Cerebellar nuclear complex (tissue), 1 donor: ENCODE measurements at regions not wholly inside any gene's neighbourhood (a gene's known extent, or its start where the extent isn't known, plus 50 kb on each side); places are given as distances from the start of the nearest gene placed in this dataset.
"Not testable (repeated sequence)": the region's sequence is repeated elsewhere in the genome, so short reads cannot be mapped to it uniquely, and the experiment has no call there.

Experiments used
- DNase-seq, 2 experiments: peaks; one replicate each; lab custom pipeline; 2025; lab: John Stamatoyannopoulos, UW

DNA sequence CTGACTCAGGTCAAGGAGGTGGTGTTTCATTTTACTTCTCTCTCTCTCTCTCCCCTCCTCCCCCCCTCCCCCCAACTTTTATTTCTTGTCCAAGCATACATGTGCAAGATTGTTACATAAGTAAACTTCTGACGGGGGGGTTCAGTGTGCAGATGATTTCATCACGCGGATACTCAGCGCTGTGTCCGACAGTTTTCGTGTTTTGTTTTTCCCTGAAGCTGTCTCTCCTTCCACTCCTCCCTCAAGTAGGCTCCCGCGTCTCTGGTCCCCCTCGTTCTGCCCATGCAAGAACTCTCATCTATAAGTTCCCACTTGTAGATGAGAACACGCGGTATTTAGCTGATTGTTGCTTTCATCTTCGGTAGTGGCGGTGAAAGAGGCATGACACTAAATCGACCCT is 111.0 kb upstream of the ANKRD30BL start:
- DNase-seq: no peak

DNA sequence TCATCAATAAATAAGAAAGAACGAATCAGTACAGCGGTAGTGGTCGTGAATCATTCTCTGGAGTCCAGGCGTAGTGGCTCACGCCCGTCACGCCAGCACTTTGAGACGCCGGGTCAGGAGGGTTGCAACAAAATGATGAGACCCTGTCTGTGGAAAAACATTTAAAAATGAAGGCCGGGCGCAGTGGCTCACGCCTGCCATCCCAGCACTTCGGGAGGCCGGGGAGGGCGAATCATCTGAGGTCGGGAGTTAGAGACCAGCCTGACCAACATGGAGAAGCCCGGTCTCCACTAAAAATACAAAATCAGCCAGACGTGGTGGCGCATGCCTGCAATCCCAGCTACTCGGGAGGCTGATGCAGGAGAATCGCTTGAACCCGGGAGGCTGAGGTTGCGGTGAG is 111.8 kb upstream of the ANKRD30BL start:
- not testable (repeated sequence) for DNase-seq

DNA sequence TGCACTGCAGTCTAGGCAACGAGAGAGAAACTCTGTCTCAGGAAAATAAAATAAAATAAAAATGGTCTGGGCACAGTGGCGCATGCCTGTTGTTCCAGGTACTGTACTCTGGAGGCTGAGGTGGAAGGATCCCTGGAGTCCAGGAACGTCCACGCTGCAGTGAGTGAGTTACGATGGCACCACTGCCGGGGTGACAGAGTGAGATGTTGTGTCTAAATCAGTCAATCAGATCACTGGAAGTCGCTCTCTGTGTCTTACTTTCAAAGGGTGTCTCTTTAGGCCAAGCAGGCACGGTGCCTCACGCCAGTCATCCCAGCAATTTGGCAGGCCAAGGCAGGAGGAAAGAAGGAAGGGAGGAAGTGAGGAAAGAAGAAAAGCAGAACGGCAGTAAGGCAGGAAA is 112.2 kb upstream of the ANKRD30BL start:
- no peak for DNase-seq

DNA sequence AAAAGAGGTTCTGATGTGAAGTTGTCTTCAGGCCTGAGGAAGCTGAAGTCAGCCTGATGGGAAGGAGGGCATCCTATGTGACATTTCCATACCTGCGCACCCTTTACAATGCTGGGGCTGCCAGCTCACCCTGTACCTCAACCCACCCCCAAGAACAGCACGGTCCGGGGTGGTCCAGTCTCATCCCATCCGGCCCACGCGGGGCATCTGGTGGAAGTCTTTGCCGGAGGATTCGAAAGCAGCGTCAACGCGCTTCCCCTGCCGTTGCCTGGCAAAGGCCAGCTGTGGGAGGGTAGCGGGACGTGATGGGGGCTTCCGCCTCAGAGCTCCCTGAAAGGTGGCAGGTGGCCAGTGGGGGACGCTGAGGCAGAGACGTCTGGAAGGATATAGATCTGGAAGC is 113.6 kb upstream of the ANKRD30BL start:
- no peak for DNase-seq

DNA sequence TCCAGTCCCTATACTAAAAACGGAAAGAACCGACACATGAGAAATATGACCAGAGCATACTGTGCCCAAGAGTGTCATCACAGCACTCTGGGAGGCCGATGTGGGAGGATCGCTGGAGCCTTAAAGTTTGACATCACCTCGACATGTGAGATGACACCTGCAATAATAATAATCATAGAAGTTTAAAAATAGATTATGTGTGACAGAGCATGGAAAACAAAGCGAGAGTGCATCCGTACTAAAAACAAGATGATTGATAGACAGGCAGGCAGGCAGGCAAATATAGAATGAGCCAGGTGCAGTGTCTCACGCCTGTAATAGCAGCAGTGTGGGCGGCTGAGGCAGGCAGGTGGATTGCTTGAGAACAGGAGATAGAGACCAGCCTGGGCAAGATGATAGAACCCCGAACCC is 114.8 kb upstream of the ANKRD30BL start:
- DNase-seq: no peak

DNA sequence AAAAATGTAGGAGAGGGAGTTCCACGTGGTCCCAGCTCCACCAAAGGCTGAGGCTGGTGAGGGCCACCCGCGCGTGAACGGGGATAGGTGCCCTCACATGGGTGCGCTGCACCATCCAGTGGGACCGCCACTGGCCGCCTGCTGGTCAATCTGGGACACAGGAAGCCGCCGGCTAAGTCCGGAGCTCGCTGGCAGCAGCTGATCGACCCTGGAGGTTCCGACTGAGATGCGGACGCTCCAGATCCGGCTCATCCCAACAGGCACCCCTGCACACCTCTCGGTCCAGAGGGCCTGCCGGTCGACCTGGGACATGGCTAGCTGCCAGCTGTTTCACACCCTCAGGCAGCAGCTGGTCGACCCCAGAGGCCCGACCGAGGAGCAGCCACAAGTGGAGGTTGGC is 116.5 kb upstream of the ANKRD30BL start:
- DNase-seq: no peak

DNA sequence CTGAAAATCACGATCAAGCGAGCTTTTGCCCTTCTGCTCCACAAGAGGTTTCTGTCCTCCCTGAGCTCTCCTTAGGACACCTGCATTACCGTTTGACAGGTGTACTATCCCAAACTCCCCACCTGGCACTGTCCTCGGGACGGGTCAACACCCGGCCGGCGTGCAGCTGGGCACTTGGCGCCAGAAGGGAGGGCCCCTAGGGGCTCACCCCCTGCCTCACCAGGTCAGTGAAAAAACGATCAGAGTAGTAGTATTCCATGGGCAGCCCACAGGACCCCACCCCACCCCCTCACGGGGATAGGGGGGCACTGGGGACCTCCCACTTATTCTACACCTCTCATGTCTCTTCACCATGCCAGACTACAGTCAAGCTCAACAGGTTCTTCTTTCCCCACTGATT is 117.6 kb upstream of the ANKRD30BL start:
- no peak for DNase-seq

DNA sequence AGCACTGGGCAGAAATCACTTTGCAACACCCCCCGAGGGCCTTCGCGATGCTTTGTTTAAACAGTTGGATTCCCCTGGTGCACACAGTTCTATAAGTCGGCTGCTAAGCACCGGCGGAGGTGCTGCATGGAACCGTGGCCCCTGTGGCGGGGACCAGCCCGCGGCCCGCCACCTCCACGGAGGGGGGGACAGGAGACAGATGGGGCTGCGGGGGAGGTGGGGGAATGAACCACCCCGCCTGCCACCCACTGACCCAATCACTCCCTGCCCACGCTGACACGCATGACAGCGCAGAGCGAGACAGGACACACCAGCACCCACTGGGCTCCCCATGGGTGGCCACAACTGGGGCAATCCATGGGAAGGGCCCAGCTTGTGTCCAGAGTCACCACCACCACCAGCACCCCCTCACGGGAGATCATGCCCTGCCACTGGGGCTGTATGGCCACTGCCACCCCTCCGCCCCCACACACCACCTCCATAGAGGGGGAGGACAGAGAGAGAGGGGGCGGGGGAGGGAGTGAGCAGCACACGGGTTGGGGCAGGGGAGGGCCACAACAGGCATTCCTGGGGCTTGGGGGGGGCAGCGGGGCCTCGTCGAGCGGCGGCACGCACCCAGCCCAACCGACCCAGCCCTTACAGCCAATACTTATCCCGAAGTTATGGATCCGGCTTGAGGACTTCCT is 118.3 kb upstream of the ANKRD30BL start:
- no peak for DNase-seq

DNA sequence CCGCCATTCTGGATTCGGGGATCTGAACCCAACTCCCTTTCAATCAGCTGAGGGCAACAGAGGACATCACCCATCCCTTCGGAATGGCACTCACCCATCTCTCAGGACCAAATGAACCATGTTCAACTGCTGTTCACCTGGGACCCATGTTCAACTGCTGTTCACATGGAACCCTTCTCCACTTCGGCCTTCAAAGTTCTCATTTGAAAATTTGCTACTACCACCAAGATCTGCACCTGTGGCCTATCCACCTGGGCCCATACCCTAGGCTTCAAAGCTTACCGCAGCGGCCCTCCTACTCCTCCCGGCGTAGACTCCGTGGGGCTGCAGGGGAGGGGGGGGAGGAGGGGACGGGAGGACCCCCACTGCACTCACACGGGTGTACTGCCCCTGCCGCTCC is 119.2 kb upstream of the ANKRD30BL start:
- DNase-seq: no peak

DNA sequence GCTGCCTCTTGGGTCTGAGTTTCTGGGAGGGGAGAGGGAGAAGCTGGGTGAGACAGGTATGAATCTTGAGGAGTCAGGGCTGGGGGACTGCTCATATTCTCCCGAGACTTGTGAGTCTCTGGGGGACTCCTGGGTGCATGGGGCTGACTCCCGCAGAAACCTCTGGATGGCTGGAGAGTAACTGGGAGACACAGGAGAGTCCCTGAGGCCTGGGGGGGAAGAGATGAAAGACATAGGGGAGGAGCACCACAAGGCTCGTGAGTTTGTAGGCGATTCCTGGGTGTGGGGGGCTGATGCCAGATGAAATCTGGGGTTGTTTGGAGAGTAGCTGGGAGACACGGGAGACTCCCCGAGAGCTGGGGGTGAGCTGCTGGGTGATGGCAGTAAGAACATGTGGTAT is 120.4 kb upstream of the ANKRD30BL start:
- not testable (repeated sequence) for DNase-seq

DNA sequence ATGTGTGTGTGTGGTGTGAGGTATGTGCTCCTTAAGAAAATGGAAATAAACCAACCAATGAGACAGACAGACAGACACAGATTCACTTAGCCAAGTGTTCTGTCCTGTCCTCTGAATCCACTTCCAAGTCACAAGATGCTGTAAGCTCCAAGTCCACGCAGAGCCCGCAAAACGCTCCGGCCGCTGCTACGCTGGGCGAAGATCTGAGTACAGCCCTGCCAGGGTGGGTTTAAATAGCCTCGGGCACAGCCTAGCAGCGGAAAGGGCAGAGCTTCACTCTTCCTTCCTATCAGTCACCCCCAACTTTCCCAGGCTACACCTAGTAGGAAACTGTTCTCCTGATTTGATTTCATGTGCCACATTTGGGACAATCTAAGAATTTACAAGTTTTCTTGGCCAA is 121.2 kb upstream of the ANKRD30BL start:
- no peak for DNase-seq

DNA sequence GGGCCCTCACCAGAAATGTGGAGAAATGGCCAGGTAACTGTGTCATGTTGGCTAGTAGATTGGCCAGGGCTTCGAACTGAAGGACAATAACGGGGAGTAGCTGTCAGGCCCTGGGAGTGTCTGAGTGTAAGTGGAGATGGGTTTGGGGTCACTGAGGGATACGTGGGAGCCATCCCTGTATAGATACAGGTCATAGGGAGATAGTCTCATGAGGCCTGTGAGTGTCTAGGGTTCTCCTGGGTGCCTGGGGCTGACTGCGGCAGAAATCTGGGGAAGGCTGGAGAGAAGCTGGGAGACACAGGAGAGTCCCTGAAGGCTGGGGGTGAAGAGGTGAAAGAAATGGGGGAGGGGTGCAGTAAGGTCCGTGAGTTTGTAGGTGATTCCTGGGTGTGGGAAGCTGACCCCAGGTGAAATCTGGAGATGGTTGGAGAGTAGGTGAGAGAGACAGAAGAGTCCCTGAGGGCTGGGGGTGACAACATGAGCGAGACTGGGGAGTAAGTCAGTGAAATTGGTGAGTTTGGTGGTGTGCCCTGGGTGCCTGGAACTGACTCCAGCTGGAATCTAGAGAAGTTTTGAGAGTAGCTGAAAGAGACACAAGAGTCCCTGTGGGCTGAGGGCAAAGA is 124.6 kb upstream of the ANKRD30BL start:
- DNase-seq: not testable (repeated sequence)

DNA sequence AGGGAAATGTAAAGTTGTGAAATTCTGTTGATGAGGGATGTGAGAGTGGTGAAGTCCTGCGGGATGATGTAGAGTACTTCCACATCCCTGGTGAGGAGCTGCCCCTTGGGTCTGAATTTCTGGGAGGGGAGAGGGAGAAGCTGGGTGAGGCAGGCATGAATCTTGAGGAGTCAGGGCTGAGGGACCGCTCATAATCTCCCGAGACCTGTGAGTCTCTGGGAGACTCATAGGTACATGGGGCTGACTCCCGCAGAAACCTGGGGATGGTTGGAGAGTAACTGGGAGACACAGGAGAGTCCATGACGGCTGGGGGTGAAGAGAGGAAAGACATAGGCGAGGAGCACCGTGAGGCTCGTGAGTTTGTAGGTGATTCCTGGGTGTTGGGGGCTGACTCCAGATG is 126.2 kb upstream of the ANKRD30BL start:
- DNase-seq: not testable (repeated sequence)

DNA sequence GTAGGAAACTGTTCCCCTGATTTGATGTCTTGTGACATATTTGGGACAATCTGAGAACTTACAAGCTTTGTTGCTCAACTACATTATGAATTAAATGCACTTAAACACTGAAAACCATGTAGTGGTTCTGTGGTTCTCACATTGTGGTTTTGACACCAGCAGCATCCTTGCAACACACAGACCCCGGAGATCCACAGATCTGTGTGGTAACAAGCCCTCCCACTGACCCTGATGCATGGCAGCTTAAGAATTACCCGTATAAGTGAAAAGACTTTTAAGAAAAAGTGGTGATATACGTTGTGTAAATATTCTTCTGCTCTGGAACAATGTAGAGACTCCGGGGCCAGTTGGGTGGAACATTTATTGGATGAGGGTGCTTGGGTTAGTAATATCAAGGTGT is 127.4 kb upstream of the ANKRD30BL start:
- DNase-seq: not testable (repeated sequence)

DNA sequence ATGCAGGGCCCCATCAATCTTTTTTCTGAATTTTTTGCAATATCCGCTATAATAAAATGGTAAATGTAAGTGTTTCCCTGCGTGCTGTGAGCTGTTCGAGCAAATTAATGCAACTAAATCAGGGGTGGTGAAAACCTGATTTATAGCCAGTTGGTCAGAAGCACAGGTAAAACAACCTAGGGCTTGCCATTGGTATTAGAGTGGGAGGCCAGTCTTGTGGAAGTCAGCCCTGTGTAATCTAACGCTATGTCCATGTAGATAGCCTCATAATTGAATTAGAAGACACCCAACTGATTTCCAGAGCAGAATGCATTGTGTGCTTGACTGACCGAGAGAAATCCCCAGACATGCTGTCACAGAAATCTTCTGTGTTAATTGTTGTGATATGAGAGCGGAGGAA is 126.8 kb upstream of the GPR39 start:
- DNase-seq: not testable (repeated sequence)

DNA sequence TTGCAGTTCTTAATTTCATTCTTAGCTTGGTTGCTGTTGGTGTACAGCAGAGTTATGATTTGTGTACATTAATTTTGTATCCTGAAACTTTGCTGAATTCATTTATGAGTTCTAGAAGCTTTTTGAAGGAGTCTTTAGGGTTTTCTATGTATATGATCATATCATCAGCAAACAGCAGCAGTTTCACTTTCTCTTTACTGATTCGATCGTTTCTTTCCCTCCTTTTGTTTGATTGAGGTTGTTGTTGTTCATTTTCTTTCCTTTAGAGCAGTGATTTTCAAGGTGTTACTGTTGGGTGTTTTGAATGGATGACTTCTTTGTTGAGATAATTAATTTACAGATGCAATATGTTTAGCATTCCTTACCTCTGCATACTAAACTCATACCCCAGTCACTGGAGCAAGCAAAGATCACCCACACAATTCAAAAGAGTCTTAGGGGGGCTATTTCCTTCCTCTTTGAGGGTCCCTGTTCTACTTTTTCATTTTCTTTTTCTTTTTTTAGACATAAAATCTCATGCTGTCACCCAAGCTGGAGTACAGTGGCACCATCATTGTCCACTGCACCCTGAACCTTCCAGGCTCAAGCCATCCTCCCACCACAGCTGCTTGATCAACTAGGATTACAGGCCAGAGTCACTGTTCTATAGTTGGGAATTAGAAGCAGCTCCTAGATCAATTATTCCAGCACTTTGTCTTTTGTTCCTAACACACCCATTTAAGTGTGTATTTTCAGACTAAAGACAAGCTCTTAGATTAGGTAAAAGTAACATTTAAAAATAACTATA is 115.8 kb upstream of the GPR39 start:
- not testable (repeated sequence) for DNase-seq

DNA sequence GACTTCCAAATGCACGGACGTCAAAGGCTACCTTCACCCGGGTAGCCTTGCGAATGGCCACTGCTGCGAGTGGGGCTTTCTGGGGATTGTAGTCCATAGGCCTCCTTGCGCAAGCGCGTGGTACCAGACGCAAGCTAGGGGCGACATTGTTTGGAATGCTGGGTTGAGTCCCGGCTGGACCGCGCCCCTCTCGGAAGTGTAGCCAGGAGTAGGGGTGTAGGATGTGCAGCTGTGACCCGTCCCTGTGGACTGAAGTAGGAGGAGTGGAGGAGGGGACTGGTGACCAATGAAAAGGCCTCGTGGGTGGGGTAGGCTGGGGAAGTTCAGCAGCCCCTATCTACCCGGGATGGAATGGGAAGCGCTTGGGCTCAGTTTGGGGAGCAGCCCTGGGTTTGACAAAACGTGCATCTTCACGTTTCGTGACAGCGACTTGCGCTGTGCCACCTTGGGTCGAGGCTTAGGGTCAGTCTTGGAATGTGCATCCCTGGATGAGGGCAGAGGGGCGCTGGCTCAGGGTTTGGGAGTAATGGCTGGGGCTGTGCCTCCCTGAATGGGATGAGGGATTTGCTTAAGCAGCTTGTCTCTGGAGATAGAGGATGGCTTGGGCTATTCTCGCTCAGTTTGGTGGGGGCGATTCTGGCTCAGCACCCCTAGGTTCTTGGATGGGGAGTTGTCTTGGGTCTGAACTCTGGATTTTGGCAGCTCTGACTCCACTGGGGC is 111.8 kb upstream of the GPR39 start:
- DNase-seq: not testable (repeated sequence)

DNA sequence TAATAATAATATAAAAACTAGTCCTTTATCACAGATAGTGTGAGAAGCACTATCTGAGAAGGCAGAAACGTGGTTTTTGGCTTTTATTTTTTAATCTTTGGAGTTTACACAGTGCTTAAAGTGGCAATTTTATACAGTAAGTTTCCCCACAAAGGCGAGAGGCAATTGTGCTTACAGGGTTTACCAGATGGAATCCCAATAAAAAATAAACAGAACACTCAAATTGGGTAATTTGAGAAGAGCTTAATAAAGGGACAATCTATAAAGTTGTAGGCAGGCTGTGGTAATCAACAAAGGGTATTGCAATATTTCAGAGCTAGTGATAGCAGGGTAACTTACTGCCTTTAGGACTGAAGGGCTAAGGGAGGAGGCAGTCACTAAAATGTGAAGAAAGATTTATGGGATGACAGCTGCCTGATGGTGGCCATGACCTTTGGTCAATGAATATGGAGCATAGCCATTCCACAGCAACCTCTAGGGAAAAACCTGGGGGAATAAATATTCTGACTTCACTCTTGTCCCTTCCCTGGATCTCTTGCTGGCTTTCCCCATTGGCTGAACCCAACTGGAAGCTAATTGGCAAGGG is 108.9 kb upstream of the GPR39 start:
- DNase-seq: not testable (repeated sequence)

DNA sequence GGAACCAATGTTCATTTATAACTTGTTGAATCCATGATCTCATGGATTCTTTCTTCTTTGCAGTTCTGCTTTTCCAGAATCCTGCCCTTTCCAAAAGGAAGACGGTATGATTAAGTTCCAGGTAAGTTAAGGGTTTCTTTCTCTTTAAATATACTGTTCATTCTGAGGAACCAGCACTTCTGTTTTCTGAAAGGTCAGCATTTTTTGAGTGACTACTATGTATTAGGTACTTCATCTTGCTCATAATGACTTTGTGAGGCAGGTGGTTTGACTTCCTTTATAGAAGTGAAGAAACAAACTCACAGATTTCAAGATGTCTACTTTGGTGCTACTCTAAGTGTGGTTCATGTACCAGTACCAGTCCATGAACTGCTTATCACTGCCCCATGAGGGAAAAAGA is 107.4 kb upstream of the GPR39 start:
- not testable (repeated sequence) for DNase-seq

DNA sequence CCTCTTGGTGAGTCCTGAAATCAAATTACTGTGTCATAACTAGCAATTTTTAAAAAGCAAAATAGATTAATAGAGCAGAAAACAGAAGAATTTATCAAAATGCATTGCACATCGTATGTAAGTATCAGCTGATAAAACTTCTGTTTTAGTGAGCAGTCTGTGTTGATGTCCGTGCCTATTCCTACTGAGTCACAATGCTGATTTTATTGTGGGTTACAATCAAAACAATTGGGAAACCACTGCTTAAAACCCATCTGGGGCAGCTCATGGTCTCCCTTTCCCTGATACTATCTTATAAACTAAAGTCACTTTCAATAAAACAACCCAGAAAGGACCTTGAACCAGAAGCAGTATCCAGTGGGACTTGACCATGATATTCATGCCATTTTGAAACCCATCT is 101.1 kb upstream of the GPR39 start:
- DNase-seq: not testable (repeated sequence)

DNA sequence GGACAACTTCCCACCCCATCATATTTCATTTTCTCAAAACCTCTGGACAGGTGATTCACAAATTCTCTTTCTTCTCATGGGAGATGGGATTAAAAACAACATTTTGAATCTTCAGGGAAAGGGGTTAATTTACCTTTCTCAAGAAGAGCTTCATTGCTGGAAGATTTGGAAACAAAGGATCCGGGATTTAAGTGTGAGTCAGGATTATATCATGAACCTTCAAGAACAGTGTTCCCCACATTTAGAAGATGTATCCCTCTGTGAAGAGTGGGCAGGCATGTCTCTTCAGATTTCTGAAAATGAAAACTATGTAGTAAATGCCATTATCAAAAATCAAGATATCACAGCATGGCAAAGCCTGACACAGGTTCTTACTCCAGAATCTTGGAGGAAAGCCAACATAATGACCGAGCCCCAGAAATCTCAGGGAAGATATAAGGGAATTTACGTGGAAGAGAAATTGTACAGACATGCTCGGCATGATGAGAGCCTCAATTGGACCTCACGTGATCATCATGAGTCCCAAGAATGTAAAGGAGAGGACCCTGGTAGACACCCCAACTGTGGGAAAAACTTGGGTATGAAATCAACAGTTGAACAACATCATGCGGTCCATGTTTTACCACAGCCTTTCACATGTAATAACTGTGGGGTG is 99.5 kb upstream of the GPR39 start:
- DNase-seq: not testable (repeated sequence)
